BJ (cell line): ENCODE measurements at regions not wholly inside any gene's neighbourhood (a gene's known extent, or its start where the extent isn't known, plus 50 kb on each side); places are given as distances from the start of the nearest gene placed in this dataset.

Source experiments
- CTCF ChIA-PET: fragments of 350-600 bp; formaldehyde crosslinking; extraction: SDS; loops from one replicate; lab custom pipeline; 2021; ENCODE audit warnings: antibody characterized with exemption, inconsistent platforms; lab: Yijun Ruan, JAX
- POLR2A ChIA-PET: fragments of 300-600 bp; sonication (Branson Sonifier 250); formaldehyde crosslinking; extraction: SDS; loops from one replicate; lab custom pipeline; 2021; ENCODE audit warnings: antibody characterized with exemption; lab: Charles Lee
- DNase-seq: peaks from one replicate; pipeline ENCODE4 v3.0.0-alpha.2; 2011; ENCODE audit warnings: low read depth
- H3K27me3 ChIP-seq: 2 replicates; pipeline ENCODE4 v1.6.0; 2011; ENCODE audit warnings: low read length; ENCODE audit not compliant: control insufficient read depth, insufficient read depth
- H3K36me3 ChIP-seq: 2 replicates; pipeline ENCODE4 v1.5.1; 2011; ENCODE audit warnings: low read length; ENCODE audit not compliant: control insufficient read depth, insufficient read depth
- H3K4me3 ChIP-seq: 2 replicates; pipeline ENCODE4 v1.5.1; 2011; ENCODE audit warnings: low read depth, mild to moderate bottlenecking, control low read depth, low read length
- CTCF ChIP-seq: IDR thresholded peaks from 2 replicates; pipeline ENCODE4 v1.5.1; 2011; ENCODE audit warnings: low read depth, mild to moderate bottlenecking, control low read depth, inconsistent platforms, low read length, moderate library complexity; ENCODE audit not compliant: insufficient read depth

- Histone ChIP-seq H3K36me3 (no peaks in the 10 kb centered on the region), H3K27me3 (no peaks in the 10 kb centered on the region), H3K4me3 (no peak overlapping the region)
- ChIA-PET CTCF (interaction anchor here (0.5 to 0.6 kb wide), 2 partner anchors 13 to 16 kb away, joined by 3 to 5 read pairs; no protein-coding TSS in a partner anchor), POLR2A (no interaction called here)
- DNase-seq = no peak
- no peak for TF ChIP-seq CTCF
Measured at GRCh38 chr3:167166594-167167253, 213.4 kb downstream of the ZBBX start.

DNA sequence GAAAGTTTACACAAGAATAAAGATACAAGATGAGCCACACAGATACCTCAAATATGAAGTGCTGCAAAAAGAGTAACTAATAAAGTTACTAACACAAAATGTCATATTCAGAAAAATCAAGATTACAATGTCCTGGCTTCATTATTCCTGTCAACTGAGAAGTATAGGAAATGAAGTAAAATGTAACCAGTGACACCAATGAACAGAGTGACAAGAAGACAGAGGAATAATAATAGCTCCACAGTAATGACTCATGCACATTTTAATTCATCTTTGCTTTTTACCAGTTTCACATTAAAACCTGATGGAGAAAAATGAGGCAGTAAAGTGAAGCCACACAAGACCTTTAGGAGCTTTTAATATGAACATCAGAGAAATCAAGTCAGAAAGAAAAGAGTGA lies 214.1 kb downstream of the ZBBX start:
- no peaks in the 10 kb centered on the region for H3K27me3 ChIP-seq
- POLR2A ChIA-PET = no interaction called here
- CTCF ChIA-PET = no interaction called here
- no peaks in the 10 kb centered on the region for H3K36me3 ChIP-seq
- H3K4me3 ChIP-seq = no peak overlapping the region
- no peak for DNase-seq
- TF ChIP-seq CTCF = no peak

DNA sequence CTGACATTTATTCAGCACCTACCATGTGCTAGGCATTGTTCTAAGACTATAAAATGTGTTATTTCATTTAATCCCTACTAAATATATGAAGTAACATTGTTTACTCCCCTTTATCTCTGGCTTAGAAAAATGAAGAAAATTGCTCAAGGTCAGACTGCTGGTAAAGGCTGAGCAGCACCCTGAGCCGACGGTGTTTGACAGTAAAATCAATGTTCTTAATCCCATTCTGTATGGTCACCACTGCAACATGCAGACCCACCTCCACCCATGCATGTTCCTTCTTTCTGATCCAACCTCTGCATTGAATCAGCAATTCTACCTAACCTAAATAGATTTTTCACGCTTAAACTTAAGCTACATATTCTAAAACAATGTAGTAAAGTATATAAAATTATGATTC lies 216.5 kb downstream of the ZBBX start:
- no peak for DNase-seq
- ChIA-PET CTCF (no interaction called here), POLR2A (no interaction called here)
- H3K4me3 ChIP-seq = no peak overlapping the region
- H3K27me3 ChIP-seq = no peaks in the 10 kb centered on the region
- H3K36me3 ChIP-seq = no peaks in the 10 kb centered on the region
- no peak for TF ChIP-seq CTCF

GRCh38 chr3:167162083-167162482 lies 218.0 kb downstream of the ZBBX start:
- no peak overlapping the region for H3K4me3 ChIP-seq
- no peak for TF ChIP-seq CTCF
- H3K36me3 ChIP-seq = no peaks in the 10 kb centered on the region
- ChIA-PET CTCF (no interaction called here), POLR2A (no interaction called here)
- no peak for DNase-seq
- H3K27me3 ChIP-seq = no peaks in the 10 kb centered on the region

DNA sequence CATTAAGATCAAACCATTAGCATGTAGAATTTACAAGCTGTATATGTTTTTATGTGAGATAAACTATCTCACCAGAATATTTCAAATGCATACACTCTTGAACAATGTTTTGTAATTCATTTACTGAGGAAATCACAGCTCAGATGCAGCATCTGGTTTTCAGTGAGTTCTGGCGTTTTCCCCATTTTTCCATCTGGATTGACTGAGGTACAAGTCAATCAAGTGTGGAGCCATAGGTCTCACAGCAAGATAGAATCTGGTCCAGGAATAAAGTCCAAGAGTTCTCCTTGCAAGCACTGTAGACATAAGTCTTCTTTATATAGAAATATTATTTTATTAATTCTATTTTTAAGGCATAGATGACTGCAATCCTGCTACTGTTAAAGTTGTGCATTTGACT lies 219.3 kb downstream of the ZBBX start:
- Histone ChIP-seq H3K27me3 (no peaks in the 10 kb centered on the region), H3K4me3 (no peak overlapping the region), H3K36me3 (no peaks in the 10 kb centered on the region)
- POLR2A ChIA-PET = no interaction called here
- TF ChIP-seq CTCF = no peak
- DNase-seq = no peak
- CTCF ChIA-PET = no interaction called here
